AG10803 (cell line): ENCODE measurements at regions not wholly inside any gene's neighbourhood (a gene's known extent, or its start where the extent isn't known, plus 50 kb on each side); places are given as distances from the start of the nearest gene placed in this dataset.

Source experiments
- DNase-seq: peaks from one replicate; pipeline ENCODE4 v3.0.0; 2010; ENCODE audit warnings: low read depth
- H3K4me3 ChIP-seq: 2 replicates; pipeline ENCODE4 v1.5.1; 2011; ENCODE audit warnings: mild to moderate bottlenecking, low read length, control low read depth
- CTCF ChIP-seq: conservative IDR thresholded peaks from 2 replicates; pipeline ENCODE4 v1.5.1; 2011; ENCODE audit warnings: mild to moderate bottlenecking, low read length, control low read depth, inconsistent platforms

DNA sequence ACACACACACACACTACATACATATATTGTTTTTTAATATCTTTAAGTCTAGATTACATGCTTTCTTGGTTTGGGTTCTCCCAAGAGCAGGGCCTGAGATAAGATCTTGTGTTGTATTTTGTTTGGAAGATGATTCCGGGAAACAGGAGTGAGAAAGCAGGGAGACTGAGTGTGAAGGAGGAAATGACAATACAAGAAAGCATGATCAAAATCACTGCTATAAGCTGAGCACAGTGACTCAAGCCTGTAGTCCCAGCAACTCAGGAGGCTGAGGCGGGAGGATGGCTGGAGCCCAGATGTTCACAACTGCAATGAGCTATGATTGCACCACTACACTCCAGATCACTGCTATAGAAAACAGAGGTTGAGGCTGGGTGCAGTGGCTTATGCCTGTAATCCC, 267.6 kb downstream of the SKIDA1 start:
- DNase-seq: peak; percentile 23
- TF ChIP-seq CTCF: no peak
- H3K4me3 ChIP-seq: no peak overlapping the region

- TF ChIP-seq CTCF: no peak
- no peak overlapping the region for H3K4me3 ChIP-seq
- DNase-seq: no peak
Observed at GRCh38 chr10:21257191-21257590, 268.3 kb downstream of the SKIDA1 start.

DNA sequence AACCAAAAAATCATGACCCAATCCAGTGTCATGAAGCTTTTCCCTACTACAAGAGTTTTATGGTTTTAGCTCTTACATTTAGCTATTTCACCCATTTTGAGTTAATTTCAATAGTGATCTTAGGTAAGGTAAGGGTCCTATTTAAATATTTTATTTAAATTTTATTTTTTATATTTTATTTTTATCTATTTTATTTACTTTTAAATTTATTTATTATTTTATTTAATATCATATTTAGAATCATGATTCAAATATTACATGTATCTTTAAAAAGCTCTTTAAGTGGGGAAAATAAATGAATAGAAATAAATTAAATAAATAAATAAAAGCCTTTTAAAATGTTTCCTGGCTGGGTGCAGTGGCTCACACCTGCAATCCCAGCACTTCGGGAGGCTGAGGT, 276.0 kb downstream of the SKIDA1 start:
- TF ChIP-seq CTCF: no peak
- no peak for DNase-seq

GRCh38 chr10:21247592-21247991, 277.9 kb downstream of the SKIDA1 start:
- DNase-seq: no peak
- TF ChIP-seq CTCF: no peak
- H3K4me3 ChIP-seq: no peak overlapping the region

More for the DNA sequence above, 276.0 kb downstream of the SKIDA1 start:
- H3K4me3 ChIP-seq: no peak overlapping the region

DNA sequence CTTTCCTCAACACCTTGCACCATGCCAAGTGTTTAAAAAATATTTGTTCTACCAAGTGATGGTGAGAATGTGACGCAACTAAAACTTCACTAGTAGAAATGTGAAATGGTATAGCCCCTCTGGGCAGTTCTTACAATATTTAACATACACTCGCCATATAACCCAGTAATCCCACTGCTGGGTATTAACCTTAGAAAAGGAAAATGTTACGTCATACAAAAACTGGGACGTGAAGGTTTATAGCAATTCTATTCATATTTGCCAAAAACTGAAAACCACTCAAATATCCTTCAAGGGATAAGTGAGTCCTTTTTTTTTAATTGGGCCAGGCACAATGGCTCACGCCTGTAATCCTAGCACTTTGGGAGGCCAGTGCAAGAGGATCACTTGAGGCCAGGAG, 279.3 kb downstream of the SKIDA1 start:
- no peak overlapping the region for H3K4me3 ChIP-seq
- TF ChIP-seq CTCF: no peak
- no peak for DNase-seq

GRCh38 chr10:21243748-21244257, 281.7 kb downstream of the SKIDA1 start:
- H3K4me3 ChIP-seq: no peak overlapping the region
- DNase-seq: no peak
- TF ChIP-seq CTCF: no peak

GRCh38 chr10:21242915-21243314, 282.6 kb downstream of the SKIDA1 start:
- no peak overlapping the region for H3K4me3 ChIP-seq
- TF ChIP-seq CTCF: no peak
- no peak for DNase-seq
